NB4 (cell line): ENCODE measurements at regions not wholly inside any gene's neighbourhood (a gene's known extent, or its start where the extent isn't known, plus 50 kb on each side); places are given as distances from the start of the nearest gene placed in this dataset.

Experiments used
- MAX ChIP-seq: IDR thresholded peaks from 2 replicates; pipeline ENCODE4 v1.6.1; 2011; ENCODE audit warnings: low read depth, low read length
- MYC ChIP-seq: IDR thresholded peaks from 2 replicates; pipeline ENCODE4 v1.6.1; 2011; ENCODE audit warnings: low read depth, low read length
- POLR2A ChIP-seq: IDR thresholded peaks from 2 replicates; pipeline ENCODE4 v1.6.1; 2011; ENCODE audit warnings: mild to moderate bottlenecking; ENCODE audit not compliant: insufficient read length; ENCODE audit errors: extremely low read depth
- TF ChIP-seq, protein P1 (sequence below): IDR thresholded peaks from one replicate; pipeline ENCODE4 v1.5.1; 2012; ENCODE audit warnings: low read depth, low read length

DNA sequence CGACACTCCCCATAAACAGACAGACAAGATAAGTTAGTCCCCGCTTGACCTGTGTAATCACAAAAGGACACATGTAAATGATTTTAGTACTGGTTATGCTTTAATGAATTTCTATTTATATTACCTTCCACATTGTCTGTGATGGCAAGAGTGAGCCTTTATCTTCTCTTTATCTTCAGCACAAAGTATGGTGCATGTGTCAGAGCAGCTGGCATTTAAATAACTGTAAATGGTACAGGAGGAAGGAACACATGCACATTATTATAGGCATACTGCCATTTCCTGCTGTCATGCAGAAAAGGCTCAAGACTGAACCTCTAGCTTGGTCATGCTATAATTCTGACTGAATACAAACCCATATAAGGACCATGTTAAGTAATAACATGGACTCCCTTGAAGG is 1342.7 kb upstream of the TENM4 start:
- TF ChIP-seq, protein P1, sequence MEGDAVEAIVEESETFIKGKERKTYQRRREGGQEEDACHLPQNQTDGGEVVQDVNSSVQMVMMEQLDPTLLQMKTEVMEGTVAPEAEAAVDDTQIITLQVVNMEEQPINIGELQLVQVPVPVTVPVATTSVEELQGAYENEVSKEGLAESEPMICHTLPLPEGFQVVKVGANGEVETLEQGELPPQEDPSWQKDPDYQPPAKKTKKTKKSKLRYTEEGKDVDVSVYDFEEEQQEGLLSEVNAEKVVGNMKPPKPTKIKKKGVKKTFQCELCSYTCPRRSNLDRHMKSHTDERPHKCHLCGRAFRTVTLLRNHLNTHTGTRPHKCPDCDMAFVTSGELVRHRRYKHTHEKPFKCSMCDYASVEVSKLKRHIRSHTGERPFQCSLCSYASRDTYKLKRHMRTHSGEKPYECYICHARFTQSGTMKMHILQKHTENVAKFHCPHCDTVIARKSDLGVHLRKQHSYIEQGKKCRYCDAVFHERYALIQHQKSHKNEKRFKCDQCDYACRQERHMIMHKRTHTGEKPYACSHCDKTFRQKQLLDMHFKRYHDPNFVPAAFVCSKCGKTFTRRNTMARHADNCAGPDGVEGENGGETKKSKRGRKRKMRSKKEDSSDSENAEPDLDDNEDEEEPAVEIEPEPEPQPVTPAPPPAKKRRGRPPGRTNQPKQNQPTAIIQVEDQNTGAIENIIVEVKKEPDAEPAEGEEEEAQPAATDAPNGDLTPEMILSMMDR, result no peak
- TF ChIP-seq MAX, result no peak
- TF ChIP-seq POLR2A, result no peak
- TF ChIP-seq MYC, result no peak
